T47D (cell line): ENCODE measurements at regions not wholly inside any gene's neighbourhood (a gene's known extent, or its start where the extent isn't known, plus 50 kb on each side); places are given as distances from the start of the nearest gene placed in this dataset.
"Not testable (repeated sequence)": the region's sequence is repeated elsewhere in the genome, so short reads cannot be mapped to it uniquely, and the experiment has no call there.

ENCODE experiments used
- DNase-seq, 2 experiments: peaks; one replicate each; pipeline versions ENCODE4 v3.0.0 to v3.0.0-alpha.2; 2011 to 2012; ENCODE audit warnings: low read depth in 1 of 2, low spot score in 1 of 2
- JUND ChIP-seq: IDR thresholded peaks from 2 replicates; pipeline ENCODE4 v1.6.1; 2012; ENCODE audit warnings: low read depth
- in situ Hi-C: cut with HindIII; loops from 2 replicates; pipeline ENCODE4 v1.10.0; 2016; ENCODE audit warnings: low sequenced_read_pairs, low pct_unique_long_range_greater_than_20kb

DNA sequence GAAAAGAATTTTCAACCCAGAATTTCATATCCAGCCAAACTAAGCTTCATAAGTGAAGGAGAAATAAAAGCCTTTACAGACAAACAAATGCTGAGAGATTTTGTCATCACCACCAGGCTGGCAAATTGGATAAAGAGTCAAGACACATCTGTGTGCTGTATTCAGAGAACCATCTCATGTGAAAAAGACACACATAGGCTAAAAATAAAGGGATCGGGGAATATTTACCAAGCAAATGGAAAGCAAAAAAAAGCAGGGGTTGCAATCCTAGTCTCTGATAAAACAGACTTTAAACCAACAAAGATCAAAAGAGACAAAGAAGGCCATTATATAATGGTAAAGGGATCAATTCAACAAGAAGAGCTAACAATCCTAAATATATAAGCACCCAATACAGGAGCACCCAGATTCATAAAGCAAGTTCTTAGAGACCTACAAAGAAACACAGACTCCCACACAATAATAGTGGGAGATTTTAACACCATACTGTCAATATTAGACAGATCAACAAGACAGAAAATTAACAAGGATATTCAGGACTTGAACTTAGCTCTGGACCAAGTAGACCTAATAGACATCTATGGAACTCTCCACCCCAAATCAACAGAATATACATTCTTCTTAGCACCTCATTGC lies 55.9 kb upstream of the ACSM6 start:
- in situ Hi-C loops, DNase-seq: not testable (repeated sequence)

DNA sequence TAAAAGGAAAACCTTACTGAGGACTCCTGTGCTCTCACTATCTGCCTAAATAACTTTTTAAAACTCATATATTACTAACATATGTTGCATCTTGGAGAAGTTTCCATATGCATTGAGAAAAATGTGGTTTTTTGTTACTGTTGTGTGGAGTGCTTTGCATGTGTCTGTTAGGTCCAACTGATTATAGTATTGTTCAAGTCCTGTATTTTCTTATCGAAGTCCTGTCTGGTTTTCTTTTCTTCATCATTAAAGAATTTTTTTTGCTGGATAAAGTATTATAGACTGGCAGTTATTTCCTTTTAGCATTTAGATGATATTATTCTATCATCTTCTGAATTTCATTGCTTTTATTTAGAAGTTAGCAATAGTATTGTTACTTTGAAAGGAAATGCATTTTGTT lies 59.5 kb upstream of the ACSM6 start:
- no peak for DNase-seq
- TF ChIP-seq JUND = no peak
- in situ Hi-C loops = no loop called here

DNA sequence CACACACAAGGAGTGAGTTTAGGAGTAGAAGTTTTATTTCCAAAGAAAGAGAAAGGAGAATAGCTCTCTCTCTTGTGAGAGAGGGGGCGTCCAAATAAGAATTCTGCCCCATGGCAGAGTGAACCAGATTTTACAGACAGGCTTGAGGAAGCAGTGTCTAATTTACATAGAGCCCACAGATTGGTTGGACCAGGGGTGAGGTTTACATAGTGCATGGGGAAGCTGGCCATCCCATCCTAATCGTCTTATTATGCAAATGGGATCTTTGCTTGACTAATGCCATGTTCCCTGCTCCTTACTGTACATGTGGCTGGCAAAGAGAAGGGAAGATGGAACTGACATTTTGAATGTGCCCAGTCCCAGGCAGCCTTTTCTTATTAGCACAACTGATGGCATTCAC lies 60.0 kb upstream of the ACSM6 start:
- in situ Hi-C loops = no loop called here
- TF ChIP-seq JUND = no peak
- peak in 1 of 2 experiments; percentile 82 for DNase-seq

DNA sequence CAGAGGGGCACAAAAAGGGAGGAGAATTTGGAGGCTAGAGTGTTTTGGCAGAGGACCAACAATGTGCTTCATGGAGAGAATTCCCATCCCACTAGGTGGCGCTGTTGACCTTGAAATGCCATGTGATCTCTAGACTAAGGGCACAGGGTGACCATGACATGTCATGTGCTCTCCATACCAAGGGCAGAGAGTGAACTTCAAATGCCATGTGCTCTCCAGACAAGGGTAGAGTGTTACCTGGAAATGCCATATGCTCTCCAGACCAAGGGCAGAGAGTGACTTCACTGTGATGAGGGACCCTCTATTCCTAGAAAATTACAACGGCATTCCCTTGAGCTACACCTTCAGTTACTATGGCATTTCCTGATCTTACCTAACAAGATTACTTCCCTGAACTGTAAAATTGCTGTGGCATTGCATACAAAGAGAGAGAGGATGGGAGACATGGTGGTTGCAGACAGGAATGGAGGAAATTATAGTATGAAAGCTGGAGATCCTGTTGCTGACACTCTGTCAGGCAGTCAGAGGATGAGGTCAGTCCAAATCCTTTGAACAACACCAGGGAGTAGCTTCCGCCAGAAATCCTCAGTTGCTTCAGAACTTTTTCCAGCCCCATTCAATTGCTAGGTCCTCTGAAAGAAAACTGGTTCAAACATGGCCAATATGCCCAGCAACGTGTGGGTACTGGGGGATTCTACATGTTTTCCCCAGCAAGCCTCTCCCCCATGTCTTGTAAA lies 60.9 kb upstream of the ACSM6 start:
- in situ Hi-C loops = no loop called here
- TF ChIP-seq JUND = no peak

DNA sequence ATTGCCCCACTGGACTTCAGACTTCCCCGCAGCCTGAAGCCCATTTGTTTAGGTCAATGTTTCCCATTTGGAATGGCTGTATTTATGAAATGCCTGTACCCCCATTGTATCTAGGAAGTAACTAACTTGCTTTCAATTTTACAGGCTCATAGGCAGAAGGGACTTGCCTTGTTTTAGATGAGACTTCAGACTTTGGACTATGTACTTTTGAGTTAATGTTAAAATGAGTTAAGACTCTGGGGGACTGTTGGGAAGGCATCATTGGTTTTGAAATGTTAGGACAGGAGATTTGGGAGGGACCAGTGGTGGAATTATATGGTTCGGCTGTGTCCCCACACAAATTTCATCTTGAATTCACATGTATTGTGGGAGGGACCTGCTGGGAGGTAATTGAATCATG lies 61.1 kb upstream of the CYP2C8 start:
- in situ Hi-C loops, DNase-seq: not testable (repeated sequence)

More for the DNA sequence above, 60.9 kb upstream of the ACSM6 start:
- peak; percentile 43 to 92 for DNase-seq

DNA sequence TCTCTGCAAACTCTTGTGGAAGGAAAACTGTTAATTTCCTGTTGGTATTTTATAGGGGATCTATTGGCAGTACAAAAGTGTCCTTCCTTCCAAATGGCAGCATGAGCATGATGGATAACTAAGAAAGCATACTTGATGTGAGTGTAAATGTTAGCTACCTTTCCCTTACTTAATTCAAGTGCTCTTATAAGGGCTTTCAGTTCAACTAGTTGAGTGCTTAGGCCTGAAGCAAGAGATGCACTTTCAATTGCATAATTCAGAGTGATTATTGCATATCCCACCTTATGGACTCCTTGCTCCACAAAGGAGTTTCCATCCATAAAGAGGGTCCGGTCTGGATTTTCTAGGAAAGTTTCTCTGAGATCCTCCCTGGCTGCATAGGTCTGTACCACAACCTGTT lies 56.3 kb upstream of the CYP2C8 start:
- in situ Hi-C loops = no loop called here
- no peak for TF ChIP-seq JUND
- no peak for DNase-seq

DNA sequence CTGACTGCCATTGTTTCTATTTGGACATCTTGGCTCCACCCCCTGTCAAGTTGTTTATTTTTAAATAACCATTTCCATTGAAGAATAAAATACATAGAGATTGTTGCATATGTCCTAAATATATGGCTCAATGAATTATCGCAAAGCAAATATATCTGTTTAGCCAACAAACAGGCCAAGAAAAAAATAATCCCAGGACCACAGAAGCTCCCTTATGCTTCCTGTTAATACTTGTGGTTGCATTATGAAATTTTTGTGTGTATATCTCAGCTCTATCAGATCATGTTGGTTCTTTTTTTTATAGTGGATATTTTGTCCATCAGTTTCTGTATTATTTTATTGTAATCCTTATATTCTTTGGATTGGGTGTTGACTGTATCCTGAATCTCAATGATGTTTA lies 53.4 kb upstream of the CYP2C8 start:
- DNase-seq = no peak
- TF ChIP-seq JUND = no peak
- in situ Hi-C loops = no loop called here

DNA sequence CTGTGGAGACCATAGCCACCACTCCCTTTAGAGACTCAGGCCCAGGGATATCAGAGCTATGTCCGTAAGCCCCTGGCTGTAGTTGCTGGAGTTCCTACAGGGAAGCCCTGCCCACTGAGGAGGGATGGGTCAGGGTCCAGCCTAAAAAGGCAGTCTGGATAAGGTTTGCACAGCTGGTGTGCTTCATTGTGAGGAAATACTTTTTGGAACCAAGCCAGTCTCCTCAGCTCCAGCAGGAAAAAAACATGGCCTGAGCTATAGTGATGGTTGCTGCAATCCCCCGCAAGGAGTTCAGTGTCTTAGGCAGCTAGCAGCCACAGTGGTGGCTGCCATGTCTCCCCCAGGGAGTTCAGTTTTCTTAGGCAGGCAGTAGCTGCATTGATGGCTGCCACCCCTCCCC lies 52.6 kb upstream of the CYP2C8 start:
- no peak for TF ChIP-seq JUND
- in situ Hi-C loops = no loop called here
- no peak for DNase-seq
